Upper lobe of left lung (tissue), 4 donors: ENCODE measurements at regions not wholly inside any gene's neighbourhood (a gene's known extent, or its start where the extent isn't known, plus 50 kb on each side); places are given as distances from the start of the nearest gene placed in this dataset.

ENCODE experiments used
- CTCF ChIP-seq, 6 experiments: fragments of 450-650 bp in 4 of 6; fragments of 200-600 bp in 2 of 6; sonication (generic) in 2 of 6; IDR thresholded peaks; one replicate each; pipeline ENCODE4 v1.5.1; 2016 to 2019; ENCODE audit warnings: antibody characterized with exemption in 6 of 6
- EP300 ChIP-seq, 4 donors: sonication (generic); formaldehyde crosslinking; IDR thresholded peaks; one replicate each; pipeline ENCODE4 v1.5.1; 2017; ENCODE audit warnings: antibody characterized with exemption in 4 of 4, control low read depth in 2 of 4
- POLR2A ChIP-seq, 4 donors: fragments of 450-650 bp; IDR thresholded peaks; one replicate each; pipeline ENCODE4 v1.5.1; 2016 to 2017; ENCODE audit warnings: antibody characterized with exemption in 4 of 4, mild to moderate bottlenecking in 2 of 4
- POLR2AphosphoS5 ChIP-seq, 2 donors: sonication (generic); formaldehyde crosslinking; IDR thresholded peaks; one replicate each; pipeline ENCODE4 v1.5.1; 2017; ENCODE audit warnings: antibody characterized with exemption in 2 of 2

- TF ChIP-seq CTCF (IDR thresholded peaks at IDR 0.05): no peak
- TF ChIP-seq POLR2AphosphoS5 (IDR thresholded peaks at IDR 0.05): no peak
- no peak for TF ChIP-seq POLR2A (IDR thresholded peaks at IDR 0.05)
- TF ChIP-seq EP300 (IDR thresholded peaks at IDR 0.05): no peak
Observed at GRCh38 chr5:136738829-136739228, 373.5 kb upstream of the TRPC7 start.
